Nephron progenitor cell (in vitro differentiated cells): ENCODE measurements at regions not wholly inside any gene's neighbourhood (a gene's known extent, or its start where the extent isn't known, plus 50 kb on each side); places are given as distances from the start of the nearest gene placed in this dataset.

Experiments used
- DNase-seq: peaks from one replicate; pipeline ENCODE4 v3.0.0; 2021
- H3K27ac Mint-ChIP-seq: 2 replicates; pipeline ENCODE4 v1.8.0; 2021; ENCODE audit warnings: mild to moderate bottlenecking, moderate library complexity, mixed read lengths
- H3K27me3 Mint-ChIP-seq: 2 replicates; pipeline ENCODE4 v1.8.0; 2021; ENCODE audit warnings: mild to moderate bottlenecking, low read depth, mixed read lengths; ENCODE audit not compliant: poor library complexity
- H3K36me3 Mint-ChIP-seq: 2 replicates; pipeline ENCODE4 v1.8.0; 2021; ENCODE audit warnings: low read depth, mixed read lengths
- H3K4me1 Mint-ChIP-seq: 2 replicates; pipeline ENCODE4 v1.8.0; 2021; ENCODE audit warnings: mixed read lengths
- H3K4me3 Mint-ChIP-seq: 2 replicates; pipeline ENCODE4 v1.8.0; 2021; ENCODE audit warnings: mild to moderate bottlenecking, moderate library complexity, mixed read lengths
- H3K9me3 Mint-ChIP-seq: 2 replicates; pipeline ENCODE4 v1.8.0; 2021; ENCODE audit warnings: mild to moderate bottlenecking, moderate library complexity, mixed read lengths
- TF ChIP-seq, protein P1 (sequence below): fragments of 200-600 bp; sonication (generic); IDR thresholded peaks from 2 replicates; pipeline ENCODE4 v1.5.0; 2021; ENCODE audit warnings: antibody characterized with exemption

DNA sequence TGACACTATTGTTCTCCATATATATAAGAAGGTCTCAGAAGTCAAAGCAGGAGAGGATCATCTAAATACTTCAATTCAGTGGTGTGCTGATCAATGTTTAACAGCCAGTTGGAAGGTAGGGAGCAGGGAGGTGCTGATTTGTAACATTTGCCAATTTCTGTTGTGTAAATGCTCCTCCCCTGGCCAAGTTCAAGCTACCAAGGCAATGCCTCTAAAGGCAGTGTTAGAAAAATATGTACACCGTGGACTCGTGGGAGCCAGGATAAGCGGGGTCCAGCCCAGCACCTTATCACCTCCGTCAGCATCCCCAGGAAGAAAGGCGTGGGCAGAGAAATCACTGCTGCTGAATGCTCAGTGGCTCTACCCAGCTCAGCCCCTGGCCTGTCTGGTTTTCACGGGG is 75.3 kb upstream of the COX10 start:
- Mint-ChIP-seq H3K9me3 (no peaks in the 10 kb centered on the region), H3K27ac (no peak overlapping the region), H3K36me3 (peaks cover 9% of the 10 kb centered on the region), H3K27me3 (no peaks in the 10 kb centered on the region), H3K4me3 (no peak overlapping the region), H3K4me1 (peaks cover 36% of the 10 kb centered on the region)
- DNase-seq: no peak
- TF ChIP-seq, protein P1, sequence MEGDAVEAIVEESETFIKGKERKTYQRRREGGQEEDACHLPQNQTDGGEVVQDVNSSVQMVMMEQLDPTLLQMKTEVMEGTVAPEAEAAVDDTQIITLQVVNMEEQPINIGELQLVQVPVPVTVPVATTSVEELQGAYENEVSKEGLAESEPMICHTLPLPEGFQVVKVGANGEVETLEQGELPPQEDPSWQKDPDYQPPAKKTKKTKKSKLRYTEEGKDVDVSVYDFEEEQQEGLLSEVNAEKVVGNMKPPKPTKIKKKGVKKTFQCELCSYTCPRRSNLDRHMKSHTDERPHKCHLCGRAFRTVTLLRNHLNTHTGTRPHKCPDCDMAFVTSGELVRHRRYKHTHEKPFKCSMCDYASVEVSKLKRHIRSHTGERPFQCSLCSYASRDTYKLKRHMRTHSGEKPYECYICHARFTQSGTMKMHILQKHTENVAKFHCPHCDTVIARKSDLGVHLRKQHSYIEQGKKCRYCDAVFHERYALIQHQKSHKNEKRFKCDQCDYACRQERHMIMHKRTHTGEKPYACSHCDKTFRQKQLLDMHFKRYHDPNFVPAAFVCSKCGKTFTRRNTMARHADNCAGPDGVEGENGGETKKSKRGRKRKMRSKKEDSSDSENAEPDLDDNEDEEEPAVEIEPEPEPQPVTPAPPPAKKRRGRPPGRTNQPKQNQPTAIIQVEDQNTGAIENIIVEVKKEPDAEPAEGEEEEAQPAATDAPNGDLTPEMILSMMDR: no peak

DNA sequence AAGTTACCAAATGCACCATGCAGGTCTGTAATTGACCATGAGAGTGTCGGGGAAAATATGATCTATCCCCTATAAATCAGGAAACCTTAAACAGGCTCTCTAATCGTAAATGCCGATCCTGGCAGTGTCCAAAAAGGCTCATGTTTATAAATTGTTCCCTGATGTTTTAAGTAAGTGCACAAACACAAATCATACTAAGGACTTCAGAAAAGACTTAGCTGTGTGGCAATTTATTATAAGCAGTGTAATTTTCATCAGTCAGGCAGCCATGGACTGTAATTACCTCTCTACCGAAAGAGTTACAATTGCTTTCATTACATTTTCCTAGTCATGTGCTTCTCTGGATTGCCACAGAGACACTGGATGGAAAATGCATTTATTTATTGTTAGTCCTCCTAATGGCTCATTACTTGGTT is 73.4 kb upstream of the COX10 start:
- Mint-ChIP-seq H3K27ac (peak overlapping the region; percentile 87), H3K4me3 (no peak overlapping the region), H3K27me3 (no peaks in the 10 kb centered on the region), H3K9me3 (peaks cover 11% of the 10 kb centered on the region), H3K36me3 (peaks cover 27% of the 10 kb centered on the region), H3K4me1 (peaks cover 37% of the 10 kb centered on the region)
- TF ChIP-seq, protein P1: no peak
- DNase-seq: no peak

DNA sequence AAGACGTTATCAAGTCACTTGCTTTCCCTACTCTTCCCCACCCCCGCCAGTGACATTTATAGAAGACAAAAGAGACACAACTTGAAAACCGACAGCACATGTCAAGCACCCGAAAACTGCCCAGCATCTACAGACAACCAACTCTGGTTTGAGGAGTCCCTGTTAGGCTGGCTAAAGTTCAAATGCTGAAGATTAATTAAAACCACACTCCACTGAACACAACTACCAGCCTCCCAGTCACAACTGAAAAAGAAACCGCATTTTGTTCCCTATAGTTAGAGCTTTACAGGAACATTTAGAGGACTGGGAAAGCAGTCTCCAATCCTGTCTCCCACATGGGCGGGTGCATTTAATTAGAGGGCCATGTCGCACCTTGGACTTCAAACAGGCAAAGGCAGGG is 73.0 kb upstream of the COX10 start:
- TF ChIP-seq, protein P1: no peak
- peak overlapping the region; percentile 73 for H3K27ac Mint-ChIP-seq
- peaks cover 37% of the 10 kb centered on the region for H3K4me1 Mint-ChIP-seq
- DNase-seq: peak; percentile 6
- H3K27me3 Mint-ChIP-seq: no peaks in the 10 kb centered on the region
- peaks cover 31% of the 10 kb centered on the region for H3K36me3 Mint-ChIP-seq
- H3K4me3 Mint-ChIP-seq: peak overlapping the region; percentile 11
- peaks cover 14% of the 10 kb centered on the region for H3K9me3 Mint-ChIP-seq

DNA sequence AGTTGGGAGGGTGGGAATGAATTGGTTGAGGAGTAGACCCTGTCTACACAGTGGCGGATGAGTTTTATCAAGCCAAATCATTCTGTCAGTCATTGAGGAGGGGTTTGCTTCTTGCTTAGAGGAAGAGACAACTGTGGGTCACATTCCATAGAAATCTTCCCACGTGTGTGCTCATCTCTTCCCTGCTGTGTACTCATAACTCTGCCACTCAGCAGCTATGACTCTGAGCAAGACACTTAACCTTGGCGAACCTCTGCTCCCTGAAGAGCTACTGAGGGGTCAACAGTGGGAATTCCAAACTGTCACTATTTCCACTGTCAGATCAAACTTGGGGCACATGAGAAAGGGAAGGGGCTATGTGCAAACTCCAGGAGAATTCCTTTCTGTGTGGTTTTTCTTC is 72.6 kb upstream of the COX10 start:
- Mint-ChIP-seq H3K36me3 (peaks cover 31% of the 10 kb centered on the region), H3K9me3 (peaks cover 14% of the 10 kb centered on the region), H3K4me3 (no peak overlapping the region), H3K27ac (peak overlapping the region; percentile 73), H3K4me1 (peaks cover 37% of the 10 kb centered on the region), H3K27me3 (no peaks in the 10 kb centered on the region)
- DNase-seq: peak; percentile 14
- TF ChIP-seq, protein P1: no peak

DNA sequence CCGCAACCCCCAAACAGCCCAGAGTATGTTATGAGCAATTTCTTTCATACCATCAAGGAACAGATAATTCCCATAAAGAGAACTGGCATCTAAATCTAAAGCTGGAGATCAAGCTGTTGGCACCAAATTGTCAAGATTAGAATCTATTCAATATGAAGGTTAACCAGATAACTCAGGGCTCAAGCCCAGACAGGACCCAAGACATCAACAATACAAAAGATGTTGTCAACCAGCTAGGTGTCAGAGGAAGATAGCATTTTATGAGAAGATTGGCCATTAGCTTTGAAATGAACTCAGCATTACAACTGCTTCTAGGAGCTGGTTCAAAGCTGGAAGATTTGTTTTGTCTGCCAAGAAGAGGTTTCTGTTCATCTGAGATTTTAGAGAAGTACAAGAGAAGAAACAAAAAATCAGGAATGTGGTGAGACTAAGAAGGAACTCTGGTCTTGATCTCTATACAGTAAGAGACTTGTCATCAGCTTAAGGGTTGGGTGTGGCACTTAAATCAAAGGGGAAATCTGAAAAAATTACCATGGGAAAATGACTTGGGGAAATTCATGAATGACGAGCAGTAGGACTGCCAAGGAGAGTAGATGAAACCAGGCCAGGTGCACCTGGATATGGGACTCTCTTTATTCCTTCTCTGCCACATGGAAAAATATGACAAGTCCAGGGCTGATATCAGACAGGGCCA is 64.2 kb upstream of the COX10 start:
- Mint-ChIP-seq H3K4me1 (no peaks in the 10 kb centered on the region), H3K36me3 (peaks cover 31% of the 10 kb centered on the region), H3K27ac (no peak overlapping the region), H3K4me3 (no peak overlapping the region), H3K27me3 (peaks cover 3% of the 10 kb centered on the region), H3K9me3 (peaks cover 11% of the 10 kb centered on the region)
- DNase-seq: no peak
- TF ChIP-seq, protein P1: no peak
